Spleen (tissue), 11 donors: ENCODE measurements at regions not wholly inside any gene's neighbourhood (a gene's known extent, or its start where the extent isn't known, plus 50 kb on each side); places are given as distances from the start of the nearest gene placed in this dataset.

Experiments used
- DNase-seq: peaks from one replicate; pipeline ENCODE4 v3.0.0-alpha.2; 2020
- H3K27ac ChIP-seq, 8 donors: fragments of 200-600 bp; sonication (generic) in 7 of 8; 1 replicate in 4 of 8; 2 replicates in 4 of 8; pipeline versions ENCODE4 v1.5.0 to v1.8.0; 2016 to 2021; ENCODE audit warnings: inconsistent platforms in 4 of 8, mild to moderate bottlenecking in 4 of 8, moderate library complexity in 1 of 8
- H3K27me3 ChIP-seq, 7 donors: fragments of 200-600 bp; sonication (generic) in 6 of 7; replicated peaks in 1 of 7; 1 replicate in 4 of 7; 2 replicates in 3 of 7; pipeline versions ENCODE4 v1.5.0 to v1.8.0; 2016 to 2021; ENCODE audit warnings: inconsistent platforms in 3 of 7, mild to moderate bottlenecking in 1 of 7
- H3K36me3 ChIP-seq, 6 donors: fragments of 200-600 bp; sonication (generic) in 5 of 6; 1 replicate in 4 of 6; 2 replicates in 2 of 6; pipeline versions ENCODE4 v1.5.0 to v1.8.0; 2016 to 2021; ENCODE audit warnings: inconsistent platforms in 2 of 6
- H3K4me1 ChIP-seq, 6 donors: fragments of 200-600 bp; sonication (generic) in 5 of 6; 1 replicate in 3 of 6; 2 replicates in 3 of 6; pipeline versions ENCODE4 v1.5.0 to v1.8.0; 2016 to 2021; ENCODE audit warnings: inconsistent platforms in 3 of 6
- H3K4me3 ChIP-seq, 8 donors: fragments of 200-600 bp; sonication (generic) in 7 of 8; 1 replicate in 4 of 8; 2 replicates in 4 of 8; pipeline versions ENCODE4 v1.5.0 to v1.8.0; 2016 to 2021; ENCODE audit warnings: inconsistent platforms in 4 of 8, mild to moderate bottlenecking in 4 of 8, moderate library complexity in 2 of 8
- H3K9me3 ChIP-seq, 8 donors: fragments of 200-600 bp; sonication (generic) in 7 of 8; 1 replicate in 4 of 8; 2 replicates in 4 of 8; pipeline versions ENCODE4 v1.5.0 to v1.8.0; 2016 to 2021; ENCODE audit warnings: inconsistent platforms in 4 of 8
- CTCF ChIP-seq, 11 experiments: fragments of 200-600 bp in 7 of 11; fragments of 450-650 bp in 4 of 11; sonication (generic) in 4 of 11; IDR thresholded peaks in 8 of 11; conservative IDR thresholded peaks in 3 of 11; 1 replicate in 7 of 11; 2 replicates in 4 of 11; pipeline versions ENCODE4 v1.4.0 to v1.8.0; 2016 to 2021; ENCODE audit warnings: antibody characterized with exemption in 11 of 11, inconsistent platforms in 4 of 11, mild to moderate bottlenecking in 1 of 11
- POLR2A ChIP-seq, 3 donors: fragments of 450-650 bp; IDR thresholded peaks; one replicate each; pipeline ENCODE4 v1.5.1; 2017; ENCODE audit warnings: antibody characterized with exemption in 3 of 3, mild to moderate bottlenecking in 1 of 3
- POLR2AphosphoS5 ChIP-seq, 3 donors: sonication (generic); formaldehyde crosslinking; IDR thresholded peaks; one replicate each; pipeline ENCODE4 v1.5.1; 2017; ENCODE audit warnings: antibody characterized with exemption in 3 of 3
- WGBS, 5 donors: extraction: QIAGEN DNeasy Blood & Tissue Kit in 3 of 5; methylation state at CpG; one replicate each; pipeline versions ENCODE4 v1.1.5 to v1.1.7; 2013 to 2018; 5-methylcytosine and 5-hydroxymethylcytosine counted together
- intact Hi-C: fragments of 100-400 bp; cut with DNase I; formaldehyde crosslinking; loops from one replicate; pipeline ENCODE4 v1.15.0; 2023; ENCODE audit warnings: low total_unique reads
- donor health status: healthy with polysubstance abuse.
- donor health status: DM: no; HTN: no; CAD: no; lungs with moderate emphysema.
- donor health status: DM: no; HTN: no; CAD: no.
- donor health status: Bipolar disorder and iron deficiency.
- donor health status: healthy.
- donor health status: DM: no; HTN: no; CAD: no.
- donor health status: DM: yes; HTN: yes; CAD: no.

- no peak for TF ChIP-seq POLR2AphosphoS5 (IDR thresholded peaks at IDR 0.05)
- TF ChIP-seq CTCF (IDR thresholded peaks at IDR 0.05 in 8 of 11, conservative IDR thresholded peaks at IDR 0.05 in 3 of 11), result no peak
- TF ChIP-seq POLR2A (IDR thresholded peaks at IDR 0.05), result no peak
- H3K9me3 ChIP-seq, result no peaks in the 10 kb centered on the region
- no peaks in the 10 kb centered on the region for H3K27me3 ChIP-seq
- no peak overlapping the region for H3K27ac ChIP-seq
- H3K4me1 ChIP-seq, result no peaks in the 10 kb centered on the region
- intact Hi-C loops, result no loop called here
- DNase-seq, result no peak
- H3K36me3 ChIP-seq, result no peaks in the 10 kb centered on the region
- 79 to 87% (median 81%) methylated on average over 1 of the region's 1 CpG for WGBS, 5 donors
- no peak overlapping the region for H3K4me3 ChIP-seq
Measured at GRCh38 chr7:110017405-110017804, 1073.5 kb upstream of the LRRN3 start.

DNA sequence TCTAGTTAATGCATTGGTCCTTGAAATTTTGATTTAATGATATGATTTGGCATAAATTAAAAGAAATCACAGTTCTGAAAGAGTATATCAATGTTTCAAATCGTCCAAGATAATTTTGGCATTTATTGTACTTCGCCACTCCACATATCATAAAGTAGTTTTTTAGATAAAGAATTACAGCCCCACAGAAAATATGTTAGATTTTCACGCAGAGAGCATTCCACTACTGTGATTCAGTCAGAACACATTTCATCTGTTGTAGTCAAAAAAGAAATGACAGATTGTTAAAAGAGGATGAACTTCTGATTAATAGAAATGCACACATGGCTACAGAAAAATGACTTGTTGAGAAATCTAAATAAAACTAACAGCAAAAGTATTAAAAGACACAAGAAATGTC lies 1063.5 kb upstream of the LRRN3 start:
- intact Hi-C loops, result no loop called here
- WGBS, 5 donors, result 41 to 74% (median 66%) methylated on average over 3 of the region's 3 CpGs
- no peaks in the 10 kb centered on the region for H3K36me3 ChIP-seq

DNA sequence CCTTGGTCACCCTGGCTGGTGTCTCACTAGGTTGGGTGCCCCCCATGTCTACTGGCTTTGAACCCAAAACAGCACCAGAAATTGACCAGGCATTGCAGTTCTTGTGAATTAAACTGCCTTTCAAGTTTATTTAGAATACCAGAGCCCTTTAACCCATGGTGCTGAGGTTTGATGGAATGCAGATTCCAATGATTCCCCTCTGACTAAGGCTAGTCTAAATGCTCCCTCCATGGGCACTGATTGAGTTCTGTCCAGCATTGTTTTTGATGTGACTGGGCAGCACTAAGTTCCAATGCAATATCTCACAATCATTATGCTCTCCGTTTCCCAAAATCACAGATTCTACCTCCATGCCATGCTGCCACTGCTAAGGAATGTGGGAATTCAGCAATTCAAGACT lies 1047.4 kb upstream of the LRRN3 start:
- Histone ChIP-seq H3K4me3 (no peak overlapping the region), H3K27me3 (no peaks in the 10 kb centered on the region), H3K36me3 (no peaks in the 10 kb centered on the region), H3K4me1 (no peaks in the 10 kb centered on the region), H3K9me3 (peaks cover 0 to 14% (median 0%) of the 10 kb centered on the region in 8 donors), H3K27ac (no peak overlapping the region)
- no peak for TF ChIP-seq POLR2A (IDR thresholded peaks at IDR 0.05)
- TF ChIP-seq CTCF (IDR thresholded peaks at IDR 0.05 in 8 of 11, conservative IDR thresholded peaks at IDR 0.05 in 3 of 11), result no peak
- TF ChIP-seq POLR2AphosphoS5 (IDR thresholded peaks at IDR 0.05), result no peak
- WGBS, 5 donors, result 88 to 100% (median 97%) methylated on average over 1 of the region's 1 CpG
- DNase-seq, result no peak
- intact Hi-C loops, result no loop called here

More for the DNA sequence above, 1063.5 kb upstream of the LRRN3 start:
- H3K4me3 ChIP-seq, result no peak overlapping the region
- TF ChIP-seq POLR2AphosphoS5 (IDR thresholded peaks at IDR 0.05) (no peak), POLR2A (IDR thresholded peaks at IDR 0.05) (no peak), CTCF (IDR thresholded peaks at IDR 0.05 in 8 of 11, conservative IDR thresholded peaks at IDR 0.05 in 3 of 11) (no peak)
- H3K27me3 ChIP-seq, result no peaks in the 10 kb centered on the region
- H3K4me1 ChIP-seq, result no peaks in the 10 kb centered on the region
- no peak overlapping the region for H3K27ac ChIP-seq
- peaks cover 0 to 6% (median 0%) of the 10 kb centered on the region in 8 donors for H3K9me3 ChIP-seq
- DNase-seq, result no peak

- H3K27ac ChIP-seq, result no peak overlapping the region
- no peak for DNase-seq
- TF ChIP-seq CTCF (IDR thresholded peaks at IDR 0.05 in 8 of 11, conservative IDR thresholded peaks at IDR 0.05 in 3 of 11) (no peak), POLR2AphosphoS5 (IDR thresholded peaks at IDR 0.05) (no peak), POLR2A (IDR thresholded peaks at IDR 0.05) (no peak)
- WGBS, 5 donors, result 71 to 81% (median 80%) methylated on average over 2 of the region's 2 CpGs
- H3K4me3 ChIP-seq, result no peak overlapping the region
- no peaks in the 10 kb centered on the region for H3K36me3 ChIP-seq
- no peaks in the 10 kb centered on the region for H3K9me3 ChIP-seq
- H3K27me3 ChIP-seq, result no peaks in the 10 kb centered on the region
- intact Hi-C loops, result no loop called here
- no peaks in the 10 kb centered on the region for H3K4me1 ChIP-seq
Measured at GRCh38 chr7:110050785-110051184, 1040.1 kb upstream of the LRRN3 start.
